HEK293 (cell line): ENCODE measurements at regions not wholly inside any gene's neighbourhood (a gene's known extent, or its start where the extent isn't known, plus 50 kb on each side); places are given as distances from the start of the nearest gene placed in this dataset.

ENCODE experiments used
- CTCF ChIA-PET: fragments of 350-600 bp; formaldehyde crosslinking; extraction: SDS; loops from one replicate; lab custom pipeline; 2021; ENCODE audit warnings: antibody characterized with exemption; lab: Yijun Ruan, JAX
- POLR2A ChIA-PET: fragments of 300-600 bp; formaldehyde crosslinking; extraction: SDS; loops from one replicate; lab custom pipeline; 2020; ENCODE audit warnings: antibody characterized with exemption, inconsistent platforms; lab: Yijun Ruan, JAX
- H3K27ac ChIP-seq: fragments of 200-500 bp; sonication (Bioruptor generic); 2 replicates; pipeline ENCODE4 v1.5.1; 2014; ENCODE audit warnings: low read depth, low read length, control low read depth, inconsistent platforms; ENCODE audit errors: extremely low read depth
- H3K36me3 ChIP-seq, 2 experiments: fragments of 200-500 bp in 1 of 2; sonication (Bioruptor generic) in 1 of 2; 1 replicate in 1 of 2; 2 replicates in 1 of 2; pipeline ENCODE4 v1.5.1; 2014 to 2017; ENCODE audit warnings: inconsistent platforms in 2 of 2, low read length in 2 of 2; ENCODE audit not compliant: control insufficient read depth in 2 of 2, insufficient read depth in 1 of 2
- H3K4me1 ChIP-seq: fragments of 200-500 bp; sonication (Bioruptor generic); 2 replicates; pipeline ENCODE4 v1.5.1; 2014; ENCODE audit warnings: mild to moderate bottlenecking, low read length, inconsistent platforms; ENCODE audit not compliant: control insufficient read depth, insufficient read depth
- H3K4me3 ChIP-seq: 2 replicates; pipeline ENCODE4 v1.5.1; 2011; ENCODE audit warnings: low read depth, mild to moderate bottlenecking, control low read depth, low read length, moderate library complexity
- H3K9me3 ChIP-seq: fragments of 200-500 bp; sonication (Bioruptor generic); 2 replicates; pipeline ENCODE4 v1.5.1; 2014; ENCODE audit warnings: low read depth, low read length, inconsistent platforms; ENCODE audit not compliant: control insufficient read depth, insufficient read depth
- GLIS2 ChIP-seq: fragments of 450-650 bp; formaldehyde crosslinking; IDR thresholded peaks from 2 replicates; pipeline ENCODE4 v1.5.1; 2016; ENCODE audit warnings: missing biosample characterization, missing genetic modification characterization
- ZBTB7A ChIP-seq: fragments of 450-650 bp; formaldehyde crosslinking; IDR thresholded peaks from 2 replicates; pipeline ENCODE4 v1.5.1; 2016; ENCODE audit warnings: low read depth, missing biosample characterization, missing genetic modification characterization
- ZFP3 ChIP-seq: fragments of 450-650 bp; formaldehyde crosslinking; IDR thresholded peaks from 2 replicates; pipeline ENCODE4 v1.5.1; 2016; ENCODE audit warnings: low read depth, missing biosample characterization, missing genetic modification characterization
- ZNF132 ChIP-seq: fragments of 450-650 bp; formaldehyde crosslinking; IDR thresholded peaks from 2 replicates; pipeline ENCODE4 v1.5.1; 2017; ENCODE audit warnings: missing biosample characterization, missing genetic modification characterization, borderline replicate concordance
- ZNF239 ChIP-seq: fragments of 450-650 bp; formaldehyde crosslinking; IDR thresholded peaks from 2 replicates; pipeline ENCODE4 v1.5.1; 2016; ENCODE audit warnings: missing biosample characterization, missing genetic modification characterization
- ZNF324 ChIP-seq: fragments of 450-650 bp; formaldehyde crosslinking; IDR thresholded peaks from 2 replicates; pipeline ENCODE4 v1.5.1; 2016; ENCODE audit warnings: missing biosample characterization, missing genetic modification characterization
- ZNF37A ChIP-seq: fragments of 450-650 bp; IDR thresholded peaks from 2 replicates; pipeline ENCODE4 v1.5.1; 2018; ENCODE audit warnings: missing biosample characterization, missing genetic modification characterization
- ZNF544 ChIP-seq: fragments of 450-650 bp; formaldehyde crosslinking; IDR thresholded peaks from 2 replicates; pipeline ENCODE4 v1.5.0; 2017; ENCODE audit warnings: missing biosample characterization, missing genetic modification characterization
- ZNF670 ChIP-seq: fragments of 450-650 bp; formaldehyde crosslinking; IDR thresholded peaks from 2 replicates; pipeline ENCODE4 v1.5.1; 2016; ENCODE audit warnings: missing biosample characterization, missing genetic modification characterization, low read depth
- ZSCAN23 ChIP-seq: fragments of 450-650 bp; formaldehyde crosslinking; IDR thresholded peaks from 2 replicates; pipeline ENCODE4 v1.5.1; 2016; ENCODE audit warnings: missing biosample characterization, missing genetic modification characterization
- TF ChIP-seq, protein P1 (sequence below): fragments of 450-650 bp; formaldehyde crosslinking; IDR thresholded peaks from 2 replicates; pipeline ENCODE4 v1.5.1; 2016; ENCODE audit warnings: missing biosample characterization, missing genetic modification characterization
- TF ChIP-seq, protein P2 (sequence below): fragments of 450-650 bp; formaldehyde crosslinking; IDR thresholded peaks from 2 replicates; pipeline ENCODE4 v1.5.1; 2016; ENCODE audit warnings: missing biosample characterization, missing genetic modification characterization
- TF ChIP-seq, protein P3 (sequence below): fragments of 450-650 bp; formaldehyde crosslinking; IDR thresholded peaks from 2 replicates; pipeline ENCODE4 v1.5.1; 2016; ENCODE audit warnings: missing biosample characterization, missing genetic modification characterization, borderline replicate concordance
- TF ChIP-seq, protein P4 (sequence below): fragments of 450-650 bp; formaldehyde crosslinking; IDR thresholded peaks from 2 replicates; pipeline ENCODE4 v1.5.1; 2016; ENCODE audit warnings: missing biosample characterization, missing genetic modification characterization
- TF ChIP-seq, protein P5 (sequence below): fragments of 450-650 bp; formaldehyde crosslinking; IDR thresholded peaks from 2 replicates; pipeline ENCODE4 v1.5.1; 2016; ENCODE audit warnings: missing biosample characterization, missing genetic modification characterization
- TF ChIP-seq, protein P6 (sequence below): fragments of 450-650 bp; IDR thresholded peaks from 2 replicates; pipeline ENCODE4 v1.5.1; 2018; ENCODE audit warnings: missing biosample characterization, missing genetic modification characterization

DNA sequence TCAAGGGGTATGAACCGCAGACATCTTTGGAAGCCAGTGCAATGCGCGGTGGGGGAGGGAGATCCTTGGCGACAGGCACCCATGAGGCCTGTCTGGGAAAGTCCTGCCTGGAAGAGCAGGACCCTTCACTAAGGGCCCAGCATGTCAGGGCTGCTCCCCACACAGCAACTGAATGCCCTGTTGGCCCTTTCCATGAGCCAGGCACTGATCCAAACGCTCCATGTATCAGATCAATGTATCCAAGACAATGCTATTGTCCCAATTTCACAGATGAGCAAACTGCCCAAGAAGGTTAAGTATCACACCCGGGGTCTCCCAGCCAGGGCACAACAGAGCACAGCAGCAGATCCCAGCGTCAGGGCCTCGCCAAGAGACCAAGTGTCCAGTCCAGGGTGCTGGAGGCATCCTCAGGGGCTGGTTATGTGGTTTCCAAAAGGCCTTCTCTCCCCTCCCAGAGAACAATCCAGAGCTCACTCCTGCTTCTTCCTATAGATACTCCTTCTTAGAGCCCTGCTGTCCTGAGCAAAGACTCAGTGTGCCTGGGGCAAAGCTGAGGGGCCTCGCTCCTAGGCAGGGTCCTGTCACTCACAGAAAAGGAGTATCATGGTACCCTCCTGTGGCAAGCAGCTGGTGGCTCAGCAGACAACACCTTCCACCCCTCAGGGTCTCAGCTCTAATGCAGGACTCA lies 328.0 kb downstream of the NPHP4 start:
- ChIA-PET CTCF (no interaction called here), POLR2A (no interaction called here)
- Histone ChIP-seq H3K4me3 (no peak overlapping the region), H3K9me3 (no peaks in the 10 kb centered on the region), H3K36me3 (no peaks in the 10 kb centered on the region), H3K27ac (no peak overlapping the region), H3K4me1 (no peaks in the 10 kb centered on the region)
- TF ChIP-seq GLIS2 (tag by site-specific recombination) (no peak), ZFP3 (tag by site-specific recombination) (no peak), ZBTB7A (tag by site-specific recombination) (no peak), ZSCAN23 (tag by site-specific recombination) (no peak), ZNF37A (no peak), ZNF544 (tag by site-specific recombination) (no peak), ZNF324 (tag by site-specific recombination) (no peak), ZNF670 (tag by site-specific recombination) (no peak), ZNF239 (tag by site-specific recombination) (no peak), ZNF132 (tag by site-specific recombination) (no peak)
- TF ChIP-seq, protein P1, sequence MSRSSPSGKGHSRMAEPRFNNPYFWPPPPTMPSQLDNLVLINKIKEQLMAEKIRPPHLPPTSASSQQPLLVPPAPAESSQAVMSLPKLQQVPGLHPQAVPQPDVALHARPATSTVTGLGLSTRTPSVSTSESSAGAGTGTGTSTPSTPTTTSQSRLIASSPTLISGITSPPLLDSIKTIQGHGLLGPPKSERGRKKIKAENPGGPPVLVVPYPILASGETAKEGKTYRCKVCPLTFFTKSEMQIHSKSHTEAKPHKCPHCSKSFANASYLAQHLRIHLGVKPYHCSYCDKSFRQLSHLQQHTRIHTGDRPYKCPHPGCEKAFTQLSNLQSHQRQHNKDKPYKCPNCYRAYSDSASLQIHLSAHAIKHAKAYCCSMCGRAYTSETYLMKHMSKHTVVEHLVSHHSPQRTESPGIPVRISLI (tag by site-specific recombination): no peak
- TF ChIP-seq, protein P2, sequence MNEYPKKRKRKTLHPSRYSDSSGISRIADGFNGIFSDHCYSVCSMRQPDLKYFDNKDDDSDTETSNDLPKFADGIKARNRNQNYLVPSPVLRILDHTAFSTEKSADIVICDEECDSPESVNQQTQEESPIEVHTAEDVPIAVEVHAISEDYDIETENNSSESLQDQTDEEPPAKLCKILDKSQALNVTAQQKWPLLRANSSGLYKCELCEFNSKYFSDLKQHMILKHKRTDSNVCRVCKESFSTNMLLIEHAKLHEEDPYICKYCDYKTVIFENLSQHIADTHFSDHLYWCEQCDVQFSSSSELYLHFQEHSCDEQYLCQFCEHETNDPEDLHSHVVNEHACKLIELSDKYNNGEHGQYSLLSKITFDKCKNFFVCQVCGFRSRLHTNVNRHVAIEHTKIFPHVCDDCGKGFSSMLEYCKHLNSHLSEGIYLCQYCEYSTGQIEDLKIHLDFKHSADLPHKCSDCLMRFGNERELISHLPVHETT (tag by site-specific recombination): no peak
- TF ChIP-seq, protein P3, sequence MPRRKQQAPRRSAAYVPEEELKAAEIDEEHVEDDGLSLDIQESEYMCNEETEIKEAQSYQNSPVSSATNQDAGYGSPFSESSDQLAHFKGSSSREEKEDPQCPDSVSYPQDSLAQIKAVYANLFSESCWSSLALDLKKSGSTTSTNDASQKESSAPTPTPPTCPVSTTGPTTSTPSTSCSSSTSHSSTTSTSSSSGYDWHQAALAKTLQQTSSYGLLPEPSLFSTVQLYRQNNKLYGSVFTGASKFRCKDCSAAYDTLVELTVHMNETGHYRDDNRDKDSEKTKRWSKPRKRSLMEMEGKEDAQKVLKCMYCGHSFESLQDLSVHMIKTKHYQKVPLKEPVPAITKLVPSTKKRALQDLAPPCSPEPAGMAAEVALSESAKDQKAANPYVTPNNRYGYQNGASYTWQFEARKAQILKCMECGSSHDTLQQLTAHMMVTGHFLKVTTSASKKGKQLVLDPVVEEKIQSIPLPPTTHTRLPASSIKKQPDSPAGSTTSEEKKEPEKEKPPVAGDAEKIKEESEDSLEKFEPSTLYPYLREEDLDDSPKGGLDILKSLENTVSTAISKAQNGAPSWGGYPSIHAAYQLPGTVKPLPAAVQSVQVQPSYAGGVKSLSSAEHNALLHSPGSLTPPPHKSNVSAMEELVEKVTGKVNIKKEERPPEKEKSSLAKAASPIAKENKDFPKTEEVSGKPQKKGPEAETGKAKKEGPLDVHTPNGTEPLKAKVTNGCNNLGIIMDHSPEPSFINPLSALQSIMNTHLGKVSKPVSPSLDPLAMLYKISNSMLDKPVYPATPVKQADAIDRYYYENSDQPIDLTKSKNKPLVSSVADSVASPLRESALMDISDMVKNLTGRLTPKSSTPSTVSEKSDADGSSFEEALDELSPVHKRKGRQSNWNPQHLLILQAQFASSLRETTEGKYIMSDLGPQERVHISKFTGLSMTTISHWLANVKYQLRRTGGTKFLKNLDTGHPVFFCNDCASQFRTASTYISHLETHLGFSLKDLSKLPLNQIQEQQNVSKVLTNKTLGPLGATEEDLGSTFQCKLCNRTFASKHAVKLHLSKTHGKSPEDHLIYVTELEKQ: no peak
- TF ChIP-seq, protein P4, sequence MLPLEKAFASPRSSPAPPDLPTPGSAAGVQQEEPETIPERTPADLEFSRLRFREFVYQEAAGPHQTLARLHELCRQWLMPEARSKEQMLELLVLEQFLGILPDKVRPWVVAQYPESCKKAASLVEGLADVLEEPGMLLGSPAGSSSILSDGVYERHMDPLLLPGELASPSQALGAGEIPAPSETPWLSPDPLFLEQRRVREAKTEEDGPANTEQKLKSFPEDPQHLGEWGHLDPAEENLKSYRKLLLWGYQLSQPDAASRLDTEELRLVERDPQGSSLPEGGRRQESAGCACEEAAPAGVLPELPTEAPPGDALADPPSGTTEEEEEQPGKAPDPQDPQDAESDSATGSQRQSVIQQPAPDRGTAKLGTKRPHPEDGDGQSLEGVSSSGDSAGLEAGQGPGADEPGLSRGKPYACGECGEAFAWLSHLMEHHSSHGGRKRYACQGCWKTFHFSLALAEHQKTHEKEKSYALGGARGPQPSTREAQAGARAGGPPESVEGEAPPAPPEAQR (tag by site-specific recombination): no peak
- TF ChIP-seq, protein P5, sequence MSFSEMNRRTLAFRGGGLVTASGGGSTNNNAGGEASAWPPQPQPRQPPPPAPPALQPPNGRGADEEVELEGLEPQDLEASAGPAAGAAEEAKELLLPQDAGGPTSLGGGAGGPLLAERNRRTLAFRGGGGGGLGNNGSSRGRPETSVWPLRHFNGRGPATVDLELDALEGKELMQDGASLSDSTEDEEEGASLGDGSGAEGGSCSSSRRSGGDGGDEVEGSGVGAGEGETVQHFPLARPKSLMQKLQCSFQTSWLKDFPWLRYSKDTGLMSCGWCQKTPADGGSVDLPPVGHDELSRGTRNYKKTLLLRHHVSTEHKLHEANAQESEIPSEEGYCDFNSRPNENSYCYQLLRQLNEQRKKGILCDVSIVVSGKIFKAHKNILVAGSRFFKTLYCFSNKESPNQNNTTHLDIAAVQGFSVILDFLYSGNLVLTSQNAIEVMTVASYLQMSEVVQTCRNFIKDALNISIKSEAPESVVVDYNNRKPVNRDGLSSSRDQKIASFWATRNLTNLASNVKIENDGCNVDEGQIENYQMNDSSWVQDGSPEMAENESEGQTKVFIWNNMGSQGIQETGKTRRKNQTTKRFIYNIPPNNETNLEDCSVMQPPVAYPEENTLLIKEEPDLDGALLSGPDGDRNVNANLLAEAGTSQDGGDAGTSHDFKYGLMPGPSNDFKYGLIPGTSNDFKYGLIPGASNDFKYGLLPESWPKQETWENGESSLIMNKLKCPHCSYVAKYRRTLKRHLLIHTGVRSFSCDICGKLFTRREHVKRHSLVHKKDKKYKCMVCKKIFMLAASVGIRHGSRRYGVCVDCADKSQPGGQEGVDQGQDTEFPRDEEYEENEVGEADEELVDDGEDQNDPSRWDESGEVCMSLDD: no peak
- TF ChIP-seq, protein P6, sequence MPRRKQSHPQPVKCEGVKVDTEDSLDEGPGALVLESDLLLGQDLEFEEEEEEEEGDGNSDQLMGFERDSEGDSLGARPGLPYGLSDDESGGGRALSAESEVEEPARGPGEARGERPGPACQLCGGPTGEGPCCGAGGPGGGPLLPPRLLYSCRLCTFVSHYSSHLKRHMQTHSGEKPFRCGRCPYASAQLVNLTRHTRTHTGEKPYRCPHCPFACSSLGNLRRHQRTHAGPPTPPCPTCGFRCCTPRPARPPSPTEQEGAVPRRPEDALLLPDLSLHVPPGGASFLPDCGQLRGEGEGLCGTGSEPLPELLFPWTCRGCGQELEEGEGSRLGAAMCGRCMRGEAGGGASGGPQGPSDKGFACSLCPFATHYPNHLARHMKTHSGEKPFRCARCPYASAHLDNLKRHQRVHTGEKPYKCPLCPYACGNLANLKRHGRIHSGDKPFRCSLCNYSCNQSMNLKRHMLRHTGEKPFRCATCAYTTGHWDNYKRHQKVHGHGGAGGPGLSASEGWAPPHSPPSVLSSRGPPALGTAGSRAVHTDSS (tag by site-specific recombination): no peak
